Mononuclear cell (primary cell): ENCODE measurements at regions not wholly inside any gene's neighbourhood (a gene's known extent, or its start where the extent isn't known, plus 50 kb on each side); places are given as distances from the start of the nearest gene placed in this dataset.

Source experiments
- H3K27me3 ChIP-seq: 2 replicates; pipeline ENCODE4 v1.6.0; 2011; ENCODE audit warnings: low read length, control low read depth; ENCODE audit not compliant: insufficient read depth
- H3K4me1 ChIP-seq: 2 replicates; pipeline ENCODE4 v1.5.1; 2011; ENCODE audit warnings: mild to moderate bottlenecking, low read length, control low read depth; ENCODE audit not compliant: insufficient read depth
- H3K4me3 ChIP-seq: 2 replicates; pipeline ENCODE4 v1.5.1; 2011; ENCODE audit warnings: mild to moderate bottlenecking, low read length, moderate library complexity
- H3K9me3 ChIP-seq: 2 replicates; pipeline ENCODE4 v1.5.1; 2011; ENCODE audit warnings: low read depth, mild to moderate bottlenecking, control low read depth, low read length

DNA sequence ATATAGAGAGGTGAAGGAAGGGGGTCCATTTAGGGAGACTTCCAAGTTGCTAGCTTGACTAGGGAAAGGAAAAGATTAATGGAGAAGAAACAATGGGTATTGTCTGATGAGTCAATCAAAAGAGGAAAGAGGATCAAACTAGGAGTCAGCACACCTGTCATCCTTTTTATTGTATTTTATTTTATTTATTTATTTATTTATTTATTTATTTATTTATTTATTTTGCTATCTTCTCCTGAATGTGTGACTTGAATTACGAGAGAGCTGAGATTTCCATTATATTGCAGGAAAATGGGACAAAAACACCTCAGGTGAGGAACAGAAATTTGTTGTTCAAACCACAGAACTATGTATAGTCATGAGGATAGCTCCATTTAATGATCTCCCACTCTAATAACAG is 58.9 kb downstream of the NUDT11 start:
- Histone ChIP-seq H3K9me3 (no peaks in the 10 kb centered on the region), H3K4me1 (no peaks in the 10 kb centered on the region), H3K27me3 (no peaks in the 10 kb centered on the region), H3K4me3 (no peak overlapping the region)

- Histone ChIP-seq H3K27me3 (no peaks in the 10 kb centered on the region), H3K4me3 (no peak overlapping the region), H3K9me3 (no peaks in the 10 kb centered on the region), H3K4me1 (no peaks in the 10 kb centered on the region)
Observed at GRCh38 chrX:51435101-51435500, 61.3 kb downstream of the NUDT11 start.

- Histone ChIP-seq H3K27me3 (no peaks in the 10 kb centered on the region), H3K4me3 (no peak overlapping the region), H3K4me1 (no peaks in the 10 kb centered on the region), H3K9me3 (no peaks in the 10 kb centered on the region)
Observed at GRCh38 chrX:51421972-51422597, 74.3 kb downstream of the NUDT11 start.

GRCh38 chrX:51420610-51421009 is 75.8 kb downstream of the NUDT11 start:
- H3K4me1 ChIP-seq: no peaks in the 10 kb centered on the region
- no peaks in the 10 kb centered on the region for H3K27me3 ChIP-seq
- no peaks in the 10 kb centered on the region for H3K9me3 ChIP-seq
- no peak overlapping the region for H3K4me3 ChIP-seq

- H3K4me1 ChIP-seq: no peaks in the 10 kb centered on the region
- H3K27me3 ChIP-seq: no peaks in the 10 kb centered on the region
- H3K4me3 ChIP-seq: no peak overlapping the region
- H3K9me3 ChIP-seq: no peaks in the 10 kb centered on the region
Observed at GRCh38 chrX:51408462-51408861, 75.8 kb downstream of the NUDT10 start.

- no peaks in the 10 kb centered on the region for H3K9me3 ChIP-seq
- H3K4me1 ChIP-seq: no peaks in the 10 kb centered on the region
- H3K27me3 ChIP-seq: no peaks in the 10 kb centered on the region
- no peak overlapping the region for H3K4me3 ChIP-seq
Observed at GRCh38 chrX:51407520-51408409, 75.1 kb downstream of the NUDT10 start.

DNA sequence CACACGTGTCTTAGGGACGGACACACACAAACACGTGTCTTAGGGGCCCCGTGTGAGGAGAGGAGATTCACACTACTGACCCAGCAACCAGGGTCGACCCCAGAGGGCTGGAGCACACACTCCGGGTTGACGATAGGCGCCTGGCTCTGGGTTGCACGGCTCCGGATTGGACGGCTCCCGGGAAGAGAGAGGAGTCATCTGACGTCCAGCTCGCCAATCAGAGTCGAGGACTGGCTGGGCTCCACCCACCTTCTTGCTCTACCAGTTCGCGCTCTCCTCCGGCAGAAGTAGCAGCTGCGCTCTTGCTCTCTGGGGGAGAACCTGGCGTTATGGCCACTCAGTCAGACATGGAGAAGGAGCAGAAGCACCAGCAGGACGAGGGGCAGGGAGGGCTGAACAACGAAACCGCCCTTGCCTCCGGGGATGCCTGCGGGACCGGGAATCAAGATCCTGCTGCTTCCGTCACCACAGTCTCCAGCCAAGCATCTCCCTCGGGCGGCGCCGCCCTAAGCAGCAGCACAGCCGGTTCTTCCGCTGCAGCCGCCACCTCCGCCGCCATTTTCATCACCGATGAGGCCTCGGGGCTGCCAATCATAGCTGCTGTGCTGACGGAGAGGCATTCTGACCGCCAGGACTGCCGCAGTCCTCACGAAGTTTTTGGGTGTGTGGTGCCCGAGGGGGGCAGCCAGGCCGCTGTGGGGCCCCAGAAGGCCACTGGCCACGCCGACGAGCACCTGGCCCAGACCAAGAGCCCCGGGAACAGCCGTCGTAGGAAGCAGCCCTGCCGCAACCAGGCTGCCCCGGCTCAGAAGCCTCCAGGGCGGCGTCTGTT is 74.3 kb downstream of the NUDT10 start:
- H3K4me3 ChIP-seq: no peak overlapping the region
- no peaks in the 10 kb centered on the region for H3K9me3 ChIP-seq
- H3K4me1 ChIP-seq: no peaks in the 10 kb centered on the region
- H3K27me3 ChIP-seq: no peaks in the 10 kb centered on the region

DNA sequence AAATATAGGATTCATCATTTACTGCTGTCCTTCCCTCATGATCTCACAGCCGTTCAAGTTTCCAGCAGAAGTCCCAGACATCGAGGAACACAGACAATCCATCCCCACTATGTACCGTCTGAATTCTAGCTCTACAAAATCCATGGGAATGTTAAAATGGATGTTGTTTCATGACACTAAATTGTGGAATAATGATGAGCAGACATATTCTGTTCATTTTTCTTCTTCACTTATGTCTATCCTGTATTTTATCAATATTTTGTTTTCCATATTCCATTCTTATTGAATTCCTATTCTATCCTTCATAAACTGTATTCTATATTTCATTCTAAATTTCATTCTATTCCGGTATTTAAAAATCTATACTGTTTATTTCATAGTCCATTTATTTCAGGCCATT is 71.8 kb downstream of the NUDT10 start:
- H3K4me3 ChIP-seq: no peak overlapping the region
- no peaks in the 10 kb centered on the region for H3K27me3 ChIP-seq

DNA sequence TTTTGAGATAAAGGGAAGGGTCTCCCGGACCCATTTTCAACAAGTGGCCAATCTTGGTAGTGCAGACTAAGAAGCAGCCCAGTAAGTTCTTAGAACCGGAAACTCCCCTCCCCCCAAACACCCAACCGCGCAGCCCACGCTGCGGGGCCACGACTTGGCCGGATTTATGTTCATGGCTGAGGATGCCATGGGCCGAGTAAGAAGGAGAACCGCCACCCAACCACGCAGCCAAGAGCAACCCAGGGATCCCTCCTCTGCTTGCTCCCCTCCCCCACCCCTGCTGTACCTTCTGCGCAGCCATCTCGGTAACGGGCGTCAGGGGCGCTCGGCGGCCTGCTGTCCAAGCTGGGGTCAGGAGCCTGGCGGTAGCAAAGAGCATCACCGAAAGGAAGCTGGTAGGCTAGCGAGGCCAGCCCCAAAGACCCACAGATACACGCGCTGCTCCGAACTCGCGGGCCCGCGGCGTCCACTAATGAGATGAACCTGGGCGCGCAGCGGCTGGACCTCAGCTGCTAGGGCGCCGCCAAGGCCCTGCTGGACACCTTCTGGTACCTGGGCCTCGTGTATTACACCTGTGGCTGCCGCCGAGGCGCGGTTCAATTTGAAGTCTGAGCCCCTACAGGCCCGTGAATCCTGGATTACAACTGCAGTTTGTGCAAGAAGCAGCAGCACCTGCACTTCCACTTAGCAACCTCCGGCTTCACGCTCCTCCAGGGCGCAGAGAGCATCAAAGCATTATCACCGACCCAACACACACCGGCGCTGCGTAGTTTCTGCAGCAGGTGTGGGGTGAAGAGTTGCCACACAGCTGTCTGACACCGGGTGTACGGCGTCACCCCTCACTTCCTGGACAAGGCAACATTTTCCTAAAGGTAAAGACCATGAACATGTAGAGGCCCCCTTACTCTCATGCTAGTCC is 63.4 kb downstream of the NUDT10 start:
- Histone ChIP-seq H3K4me3 (peak overlapping the region; percentile 44), H3K27me3 (no peaks in the 10 kb centered on the region), H3K9me3 (no peaks in the 10 kb centered on the region), H3K4me1 (no peaks in the 10 kb centered on the region)

More for the DNA sequence above, 71.8 kb downstream of the NUDT10 start:
- Histone ChIP-seq H3K9me3 (no peaks in the 10 kb centered on the region), H3K4me1 (no peaks in the 10 kb centered on the region)

DNA sequence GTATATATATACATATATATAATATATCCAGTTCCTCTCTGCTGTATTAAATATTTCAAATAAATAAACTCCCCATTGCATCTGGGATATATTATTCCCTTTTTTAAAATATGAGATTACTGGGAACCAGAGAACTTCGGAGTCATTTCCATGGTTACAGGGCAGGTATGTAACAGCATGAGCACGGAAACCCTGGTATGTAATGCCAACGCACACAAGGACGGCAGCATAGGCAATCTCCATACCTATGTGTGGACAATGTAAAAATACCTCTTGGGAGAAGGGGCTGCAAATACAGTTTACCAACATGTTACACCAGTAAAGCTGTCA is 62.8 kb downstream of the NUDT10 start:
- peak overlapping the region; percentile 44 for H3K4me3 ChIP-seq

More for the DNA sequence above, 62.8 kb downstream of the NUDT10 start:
- no peaks in the 10 kb centered on the region for H3K27me3 ChIP-seq
- no peaks in the 10 kb centered on the region for H3K4me1 ChIP-seq
- no peaks in the 10 kb centered on the region for H3K9me3 ChIP-seq
